HG02642 (cell line): ENCODE measurements at regions not wholly inside any gene's neighbourhood (a gene's known extent, or its start where the extent isn't known, plus 50 kb on each side); places are given as distances from the start of the nearest gene placed in this dataset.

Experiments used
- ATAC-seq: cut with Tn5 transposase; IDR thresholded peaks from one replicate; pipeline ENCODE4 v1.9.1; 2021; ENCODE audit warnings: mild to moderate bottlenecking; ENCODE audit not compliant: unreplicated experiment, poor library complexity

DNA sequence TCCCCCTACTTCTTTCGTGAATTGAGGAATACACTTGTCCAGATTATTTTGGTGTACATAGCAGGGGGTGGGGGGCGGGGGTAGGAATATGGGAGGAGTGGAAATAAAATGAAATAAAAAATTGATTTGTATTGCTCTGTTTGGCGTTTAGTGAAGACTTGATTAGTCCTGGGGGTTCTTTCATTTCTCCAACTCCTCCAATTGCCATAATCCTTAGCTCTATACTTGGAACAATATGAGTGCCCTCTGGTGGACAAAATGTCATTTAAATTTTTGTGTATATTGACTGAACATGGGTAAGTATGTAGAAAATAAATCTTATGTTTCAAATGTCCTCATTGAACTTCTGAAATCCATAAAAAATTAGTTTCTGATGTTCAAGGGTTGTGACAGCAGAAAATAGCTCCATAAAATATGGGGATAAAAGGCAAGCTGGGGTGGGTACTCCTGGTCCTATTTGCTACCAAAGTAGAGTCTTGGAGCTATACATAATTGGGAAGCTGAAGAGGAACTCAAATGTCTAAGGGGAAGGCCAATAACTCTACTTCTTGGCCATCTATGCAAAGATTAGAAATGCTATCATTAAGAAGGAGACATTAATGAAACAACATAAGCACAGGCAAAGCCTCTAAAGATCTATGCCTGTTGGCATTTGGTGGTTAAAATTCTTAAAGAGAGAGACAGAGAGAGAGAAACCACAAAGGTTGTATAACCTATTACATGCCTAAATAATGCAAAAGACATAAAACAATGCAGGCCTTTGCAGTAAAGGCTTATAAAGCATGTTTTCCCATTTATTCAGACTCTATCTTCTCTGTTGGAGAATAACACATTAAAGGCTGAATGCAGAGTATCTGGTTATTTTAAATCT is 421.6 kb downstream of the METTL15 start:
- peak; percentile 46 for ATAC-seq

DNA sequence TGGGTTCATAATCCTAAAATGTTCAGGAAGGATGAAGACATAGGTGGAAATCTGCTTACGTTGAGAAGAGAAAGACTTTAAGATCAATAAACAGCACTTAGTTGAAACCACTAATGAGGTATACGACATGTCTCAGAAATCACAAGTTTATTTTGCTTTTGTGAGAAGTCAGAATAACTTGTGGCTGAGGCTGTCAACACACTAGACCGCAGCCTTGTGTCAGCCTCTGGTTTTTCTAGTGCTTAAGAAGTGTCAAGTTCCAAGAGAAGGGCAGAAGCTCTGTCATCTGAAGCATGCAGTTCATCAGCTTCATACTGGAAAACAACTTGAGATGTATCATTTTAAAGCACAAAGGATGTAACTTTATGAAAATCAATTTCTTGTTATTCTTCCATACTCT is 420.9 kb downstream of the METTL15 start:
- no peak for ATAC-seq

DNA sequence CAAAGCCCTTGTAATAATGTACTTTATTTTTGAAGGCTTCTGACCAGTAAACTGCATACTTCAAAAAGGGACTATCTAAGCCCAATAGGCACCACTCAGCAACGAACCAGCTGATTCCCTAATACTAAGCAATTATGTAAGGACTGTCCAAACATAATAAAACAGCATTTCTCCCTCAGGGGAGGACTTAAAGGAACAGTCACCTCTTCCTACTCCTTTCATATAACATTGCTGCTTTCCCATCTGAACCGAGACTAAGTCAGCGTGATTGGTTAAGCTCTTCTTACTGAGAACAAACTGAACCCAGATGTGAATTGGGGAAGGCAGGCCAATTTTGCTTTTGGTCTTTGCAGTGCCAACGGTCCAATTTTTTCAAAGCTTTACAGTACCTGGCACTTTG is 420.0 kb downstream of the METTL15 start:
- no peak for ATAC-seq

- ATAC-seq, result no peak
Measured at GRCh38 chr11:28526406-28526751, 418.2 kb downstream of the METTL15 start.

DNA sequence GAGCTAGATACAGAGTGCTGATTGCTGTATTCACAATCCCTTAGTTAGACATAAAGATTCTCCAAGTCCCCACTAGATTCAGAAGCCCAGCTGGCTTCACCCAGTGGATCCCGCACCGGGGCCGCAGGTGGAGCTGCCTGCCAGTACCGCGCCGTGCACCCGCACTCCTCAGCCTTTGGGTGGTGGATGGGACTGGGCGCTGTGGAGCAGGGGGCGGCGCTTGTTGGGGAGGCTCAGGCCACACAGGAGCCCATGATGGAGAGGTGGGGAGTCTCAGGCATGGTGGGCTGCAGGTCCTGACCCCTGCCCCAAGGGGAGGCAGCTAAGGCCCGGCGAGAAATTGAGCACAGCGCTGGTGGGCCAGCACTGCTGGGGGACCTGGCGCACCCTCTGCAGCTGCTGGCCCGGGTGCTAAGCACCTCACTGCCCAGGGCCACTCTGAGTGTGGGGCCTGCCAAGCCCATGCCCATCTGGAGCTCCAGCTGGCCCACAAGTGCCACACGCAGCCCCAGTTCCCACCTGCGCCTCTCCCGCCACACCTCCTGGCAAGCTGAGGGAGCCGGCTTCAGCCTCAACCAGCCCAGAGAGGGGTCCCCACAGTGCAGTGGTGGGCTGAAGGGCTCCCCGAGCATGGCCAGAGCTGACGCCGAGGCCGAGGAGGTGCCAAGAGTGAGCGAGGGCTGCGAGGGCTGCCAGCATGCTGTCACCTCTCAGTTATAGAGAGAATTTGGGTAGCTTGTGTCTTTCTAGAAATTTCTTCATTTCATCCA is 417.6 kb downstream of the METTL15 start:
- no peak for ATAC-seq

DNA sequence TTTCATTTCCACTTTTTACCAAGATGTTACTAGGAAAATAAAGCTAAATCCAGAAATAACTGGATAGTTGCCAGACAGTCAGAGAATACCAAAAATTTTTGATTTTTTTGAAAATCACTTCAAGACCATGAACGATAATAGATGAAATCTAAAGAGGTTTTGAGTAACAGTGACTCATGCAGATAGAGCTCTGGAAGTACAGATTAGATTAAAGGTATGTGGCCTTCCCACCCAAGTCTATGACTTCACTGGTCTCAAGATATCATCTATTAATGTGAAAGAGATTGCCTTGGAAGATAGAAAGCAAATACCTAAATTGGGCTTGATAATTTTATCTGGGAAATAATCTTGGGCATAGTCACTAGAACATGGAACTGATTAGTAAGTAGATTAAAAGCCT is 415.9 kb downstream of the METTL15 start:
- no peak for ATAC-seq

GRCh38 chr11:28521075-28521474 is 412.9 kb downstream of the METTL15 start:
- no peak for ATAC-seq

DNA sequence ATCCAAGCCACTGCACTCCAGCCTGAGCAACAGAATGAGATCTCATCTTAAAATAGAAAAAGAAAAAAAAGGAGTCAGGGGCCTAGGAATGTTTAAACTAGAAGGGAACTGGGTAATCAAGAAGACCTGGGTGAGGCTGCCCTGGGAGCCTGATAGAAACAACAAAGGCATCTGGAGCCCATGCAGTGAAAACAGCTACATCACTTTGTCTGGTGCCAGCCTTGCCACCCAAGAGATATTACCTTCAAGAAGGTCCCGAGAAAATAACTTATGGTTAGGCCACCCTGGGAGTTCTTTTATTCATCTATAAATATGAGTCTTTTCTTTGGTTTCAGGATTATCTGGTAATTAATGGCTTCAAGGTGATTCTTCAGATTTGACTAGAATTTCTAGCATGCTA is 412.1 kb downstream of the METTL15 start:
- no peak for ATAC-seq

GRCh38 chr11:28518825-28519224 is 410.6 kb downstream of the METTL15 start:
- ATAC-seq, result no peak

DNA sequence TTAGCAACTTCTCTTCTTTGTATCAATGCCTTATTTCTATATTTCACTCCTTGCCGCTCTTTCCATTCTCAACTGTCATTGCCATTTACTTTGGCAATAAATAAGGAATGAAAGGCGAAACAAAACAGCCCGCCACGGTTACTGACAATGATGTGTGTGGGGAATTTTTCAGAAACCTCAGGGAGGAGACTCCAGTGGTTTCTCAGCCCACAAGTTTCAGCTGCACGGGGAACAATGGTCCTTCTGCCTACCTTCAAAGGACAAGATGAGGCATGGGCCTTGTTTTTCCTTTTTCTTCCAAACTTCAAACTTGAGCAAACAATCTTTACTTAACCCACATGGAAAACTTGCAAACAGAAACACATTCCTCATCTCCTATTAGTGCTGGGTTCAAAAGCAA is 409.4 kb downstream of the METTL15 start:
- ATAC-seq, result no peak

DNA sequence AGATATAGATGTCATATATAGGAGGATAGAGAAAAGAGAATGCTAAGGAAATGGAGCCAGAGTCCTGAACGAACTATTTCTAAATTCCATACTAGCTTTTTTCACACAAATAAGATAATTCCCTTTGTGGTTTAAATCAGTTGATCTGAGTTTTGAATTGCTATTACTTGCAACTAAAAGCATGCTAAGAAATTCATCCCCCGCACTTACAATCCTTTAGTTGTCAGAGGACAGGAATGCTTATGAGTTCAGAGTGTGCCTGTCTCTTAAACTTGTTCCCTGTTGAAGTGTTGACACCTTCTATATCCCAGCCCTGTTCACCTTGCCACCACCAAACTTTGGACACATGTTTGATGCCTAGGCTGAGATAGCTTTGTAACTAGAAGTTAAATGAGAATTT is 406.2 kb downstream of the METTL15 start:
- no peak for ATAC-seq

- no peak for ATAC-seq
Measured at GRCh38 chr11:28512143-28512756, 404.1 kb downstream of the METTL15 start.

GRCh38 chr11:28505232-28505631 is 397.0 kb downstream of the METTL15 start:
- ATAC-seq, result no peak

DNA sequence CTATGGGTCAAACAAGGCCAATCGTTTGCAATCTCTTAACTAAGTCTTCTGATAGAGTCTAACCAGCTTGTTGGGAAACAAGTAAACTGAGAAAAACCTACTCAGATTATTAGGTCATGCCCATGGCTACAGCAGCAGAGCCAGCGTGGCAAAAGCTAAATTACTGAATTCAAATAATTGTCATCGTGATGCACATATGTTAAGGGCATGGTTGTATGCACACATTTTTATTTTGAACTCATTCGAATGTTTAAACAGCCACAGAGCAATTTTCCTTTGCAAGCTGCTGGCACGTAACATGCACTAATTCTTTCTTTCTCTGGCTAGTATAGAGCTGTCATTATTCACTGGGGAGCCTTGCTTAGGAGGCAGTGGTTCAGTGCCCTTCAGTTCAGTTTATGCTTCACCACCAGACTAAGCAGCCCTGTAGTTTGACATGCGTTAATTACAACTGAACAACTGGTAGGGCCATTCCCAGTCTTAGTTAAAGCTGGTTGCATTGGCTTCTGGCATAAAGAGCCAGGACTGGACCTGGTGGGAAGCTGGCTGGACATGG is 396.4 kb downstream of the METTL15 start:
- ATAC-seq, result no peak

GRCh38 chr11:28495333-28495732 is 387.1 kb downstream of the METTL15 start:
- no peak for ATAC-seq

GRCh38 chr11:28491431-28491830 is 383.2 kb downstream of the METTL15 start:
- no peak for ATAC-seq

DNA sequence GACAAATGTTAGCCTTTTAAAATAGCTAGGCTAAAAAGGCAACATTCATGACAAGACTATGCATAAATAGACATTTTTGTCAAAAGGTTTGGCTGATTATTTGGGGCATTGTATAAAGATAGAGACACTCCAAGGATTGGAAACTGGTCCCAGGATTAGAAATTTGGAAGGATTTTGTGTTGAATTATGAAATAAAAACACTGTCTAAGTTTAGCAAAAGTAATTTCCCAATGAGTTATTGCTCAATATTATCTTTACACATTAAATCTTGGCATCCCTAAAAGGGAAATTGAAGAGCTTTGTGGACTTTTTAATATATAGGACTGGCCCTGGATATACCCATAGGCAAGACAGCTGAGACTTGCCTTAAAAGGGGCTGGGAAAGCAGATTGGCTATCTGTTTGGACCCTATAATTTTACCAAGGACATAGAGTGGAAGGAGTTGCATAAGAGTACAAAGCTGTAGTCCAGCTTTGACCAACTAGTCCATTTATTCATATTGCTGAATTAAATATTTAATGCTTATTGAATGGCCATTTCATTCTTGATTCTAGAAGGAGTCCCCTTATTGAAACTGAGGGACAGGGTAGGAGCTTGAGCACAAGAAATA is 382.7 kb downstream of the METTL15 start:
- no peak for ATAC-seq

- ATAC-seq, result no peak
Measured at GRCh38 chr11:28488336-28488735, 380.1 kb downstream of the METTL15 start.

DNA sequence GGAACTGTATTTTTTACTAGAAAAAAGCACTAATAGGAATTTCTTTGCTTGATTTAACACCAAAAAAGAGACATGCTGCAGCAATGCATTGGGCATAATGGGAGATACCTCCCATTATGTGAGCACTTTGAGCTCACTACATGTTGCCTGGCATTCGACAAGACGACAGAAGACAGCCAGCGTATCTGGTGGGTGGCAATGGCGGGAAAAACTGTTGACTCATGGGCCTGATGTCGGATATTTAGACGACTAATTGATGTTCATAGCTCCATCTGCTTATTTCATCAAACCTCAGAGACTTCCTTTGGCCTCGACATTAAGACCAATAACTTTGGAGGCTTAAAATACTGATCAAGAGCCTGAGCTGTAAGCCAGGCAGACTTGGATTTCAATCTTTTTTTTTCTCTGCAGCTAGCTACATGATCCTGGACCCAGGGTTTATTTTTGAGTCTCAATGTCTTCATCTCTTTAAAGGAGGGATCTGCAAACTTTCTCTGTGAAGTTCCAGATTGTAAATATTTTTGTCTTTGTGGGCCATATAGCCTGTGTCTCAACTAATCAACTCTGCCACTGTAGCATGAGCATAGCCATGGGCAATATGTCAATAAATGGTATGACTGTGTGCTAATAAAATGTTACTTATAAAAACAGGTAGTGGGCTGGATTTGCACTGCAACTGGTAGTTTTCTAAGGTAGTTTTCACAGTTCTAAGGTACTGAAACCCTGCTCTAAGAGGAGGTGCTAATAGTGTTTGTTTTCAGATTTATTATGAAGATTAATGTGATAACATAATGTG is 375.1 kb downstream of the METTL15 start:
- no peak for ATAC-seq

- no peak for ATAC-seq
Measured at GRCh38 chr11:28482666-28483065, 374.5 kb downstream of the METTL15 start.
